Pulmonary artery endothelial cell (primary cell): ENCODE measurements at regions not wholly inside any gene's neighbourhood (a gene's known extent, or its start where the extent isn't known, plus 50 kb on each side); places are given as distances from the start of the nearest gene placed in this dataset.

Source experiments
- DNase-seq: peaks from one replicate; pipeline ENCODE4 v3.0.0-alpha.2; 2011; ENCODE audit warnings: low read depth, low spot score

DNA sequence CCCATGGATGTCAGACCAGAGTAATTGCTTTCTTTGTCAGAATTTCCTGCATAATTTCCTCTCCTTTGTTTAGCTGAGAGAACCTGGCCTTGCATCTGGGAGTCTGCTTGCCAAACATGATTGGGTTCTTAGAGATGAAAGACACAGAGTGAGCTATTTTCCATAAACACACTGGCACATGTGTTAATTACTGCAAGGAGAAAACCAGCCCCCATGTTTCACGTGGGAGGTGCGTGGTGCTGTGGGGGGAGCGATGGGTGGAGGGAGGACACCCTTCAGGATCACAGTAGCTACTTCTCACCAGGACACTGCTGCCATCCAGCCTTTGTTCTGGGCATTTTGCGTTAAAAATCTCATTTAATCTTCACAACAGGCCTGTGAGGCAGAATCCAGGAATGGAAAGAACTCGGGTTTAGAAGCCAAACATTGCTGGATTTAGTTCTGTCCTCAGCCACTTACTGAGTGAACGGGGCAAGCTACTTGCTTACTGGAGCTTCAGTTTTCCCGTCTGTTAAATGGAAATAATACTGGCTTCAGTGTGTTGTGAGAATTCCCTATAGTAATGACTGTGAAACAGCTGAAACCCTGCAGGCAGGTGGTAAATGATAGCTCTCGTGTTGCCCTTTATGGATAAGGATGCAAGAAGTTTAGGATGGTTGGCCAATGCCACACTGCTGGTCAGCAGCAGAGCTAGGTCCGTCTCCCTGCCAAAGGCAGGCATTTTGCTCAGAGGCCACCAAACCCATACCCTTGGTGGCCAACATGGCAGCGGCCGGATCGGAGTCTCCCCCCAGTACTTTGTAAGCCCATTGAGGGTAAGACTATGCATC is 100.1 kb upstream of the ASAP2 start:
- DNase-seq, result peak; percentile 91

DNA sequence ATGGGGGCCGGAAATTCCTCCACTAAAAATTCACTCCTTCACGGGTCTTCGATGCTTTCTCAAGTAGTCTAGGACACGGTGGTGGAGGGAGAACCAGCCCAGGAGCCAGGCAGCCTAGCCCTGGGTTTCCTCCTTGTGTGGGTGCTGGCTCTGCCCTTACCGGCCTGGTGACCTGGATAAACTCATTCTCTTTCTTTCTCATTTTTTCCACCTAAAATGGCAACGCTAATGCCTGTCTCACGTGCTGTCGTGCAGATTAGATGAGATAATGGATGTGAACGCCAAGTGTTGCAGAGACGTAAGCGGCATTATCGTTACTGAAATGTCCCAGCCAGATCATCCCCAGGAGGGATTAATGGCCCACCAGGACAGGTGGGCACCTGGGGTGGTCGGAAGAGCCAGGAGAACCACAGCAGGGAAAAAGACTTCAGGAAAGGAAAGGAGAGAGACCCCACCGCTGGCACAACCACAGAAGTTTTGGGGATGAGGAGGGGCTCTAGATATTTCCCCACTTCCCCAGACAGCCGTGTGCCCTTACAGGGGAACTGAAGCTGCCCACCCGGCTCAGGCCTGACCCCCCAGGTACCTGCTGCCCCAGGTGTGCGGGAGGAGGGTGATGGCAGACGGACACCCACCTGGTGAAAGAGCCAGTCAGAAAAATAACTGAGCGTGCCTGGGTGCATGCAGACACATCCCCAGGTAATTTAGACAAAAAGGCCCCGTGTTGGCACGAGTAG is 100.8 kb upstream of the ASAP2 start:
- no peak for DNase-seq

DNA sequence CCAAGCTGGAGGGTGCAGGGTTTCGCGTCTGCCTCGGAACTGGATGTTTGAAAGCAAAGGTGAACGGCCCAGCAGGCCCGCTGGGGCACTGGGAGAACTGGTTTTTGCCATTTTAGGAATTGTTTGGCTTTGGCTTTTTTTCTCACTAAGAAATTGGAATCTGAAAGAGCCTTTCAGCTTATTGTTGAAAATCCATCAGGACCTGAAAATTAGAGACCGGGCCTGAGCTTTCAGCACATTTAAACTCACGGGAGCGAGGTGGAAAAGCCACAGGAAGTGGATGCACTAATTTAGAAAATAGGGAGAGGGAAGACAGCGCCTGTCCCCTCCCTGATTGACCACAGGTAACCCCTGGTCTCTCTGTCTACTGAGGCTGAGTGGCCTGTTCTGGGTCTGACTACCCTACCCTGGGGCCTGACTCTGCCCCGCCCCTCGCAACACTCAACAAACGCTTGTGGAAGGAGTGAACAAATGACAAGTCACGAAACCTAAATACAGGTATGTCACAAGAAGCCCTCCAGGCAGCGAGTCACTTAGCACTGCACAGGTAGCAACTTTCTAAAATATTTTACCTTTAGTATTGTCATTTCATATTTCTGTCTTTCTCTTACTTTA is 100.3 kb upstream of the MBOAT2 start:
- DNase-seq, result no peak

DNA sequence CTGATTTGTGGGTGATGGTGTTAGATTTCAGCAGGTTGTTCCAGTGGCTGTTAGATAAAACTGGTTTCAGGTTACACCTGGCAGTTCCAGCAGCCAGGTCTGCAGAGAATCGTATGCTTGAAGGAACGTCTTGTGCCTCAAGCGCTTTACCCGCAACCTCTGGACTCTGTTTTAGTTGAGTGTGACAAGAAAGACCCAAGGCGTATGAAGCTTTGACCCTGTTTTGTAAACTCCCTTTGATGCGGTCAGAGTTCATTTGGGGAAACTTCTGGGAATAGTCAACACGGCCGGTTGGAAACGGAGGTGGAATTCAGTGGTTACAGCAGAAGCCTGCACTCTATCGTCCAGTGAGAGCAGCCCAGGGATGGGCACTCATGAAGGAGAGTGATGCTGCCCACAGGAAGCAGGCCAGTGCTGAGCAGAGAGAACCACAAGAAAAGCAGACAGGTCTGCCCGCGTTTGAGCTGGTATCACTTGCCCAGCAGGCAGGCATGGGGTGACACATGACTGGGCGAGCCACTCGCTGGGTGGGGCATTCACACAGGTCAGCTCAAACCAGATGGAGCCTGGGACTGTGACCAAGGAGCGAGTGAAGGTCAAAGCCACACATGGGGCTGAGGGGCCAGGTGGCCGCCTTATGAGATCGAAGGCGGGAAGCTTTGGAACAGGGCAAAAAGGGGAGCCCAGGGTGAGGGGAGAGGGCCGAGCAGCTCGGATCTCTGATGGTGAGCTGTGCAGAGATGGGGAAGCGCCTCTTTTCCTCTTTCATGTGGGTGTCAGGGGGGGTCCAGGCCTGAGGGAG is 99.6 kb upstream of the MBOAT2 start:
- DNase-seq, result no peak

DNA sequence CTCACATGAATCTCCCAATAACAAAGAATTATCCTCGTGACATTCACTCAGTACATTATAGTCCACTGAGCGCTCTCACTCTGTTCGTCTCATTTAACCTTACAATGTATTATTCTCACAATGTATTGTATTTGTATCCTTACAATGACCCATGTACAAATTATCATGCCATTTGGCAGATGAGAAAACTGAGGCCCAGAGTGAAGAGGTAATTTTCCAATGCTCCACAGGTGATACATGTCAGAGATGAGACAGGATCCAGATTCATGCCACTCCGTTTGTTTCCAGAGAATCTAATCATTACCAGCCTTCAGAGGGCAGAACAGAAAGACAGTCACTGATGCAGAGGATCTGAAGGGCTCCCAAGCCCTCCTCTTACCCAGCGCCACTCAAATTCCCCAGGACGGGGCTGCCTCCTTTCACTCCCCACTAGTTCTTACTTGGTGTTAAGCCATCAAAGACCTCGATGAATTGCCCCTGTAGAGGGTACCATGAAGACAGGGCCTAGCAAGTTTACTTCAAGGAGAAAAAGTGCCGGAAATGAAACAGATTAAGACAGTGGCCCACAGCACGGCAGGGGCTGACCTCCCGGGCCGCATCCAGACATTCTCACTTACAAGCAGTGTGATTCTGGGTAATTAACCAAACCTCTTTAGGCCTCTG is 98.4 kb upstream of the MBOAT2 start:
- no peak for DNase-seq

GRCh38 chr2:9100080-9100876 is 96.8 kb upstream of the MBOAT2 start:
- no peak for DNase-seq

DNA sequence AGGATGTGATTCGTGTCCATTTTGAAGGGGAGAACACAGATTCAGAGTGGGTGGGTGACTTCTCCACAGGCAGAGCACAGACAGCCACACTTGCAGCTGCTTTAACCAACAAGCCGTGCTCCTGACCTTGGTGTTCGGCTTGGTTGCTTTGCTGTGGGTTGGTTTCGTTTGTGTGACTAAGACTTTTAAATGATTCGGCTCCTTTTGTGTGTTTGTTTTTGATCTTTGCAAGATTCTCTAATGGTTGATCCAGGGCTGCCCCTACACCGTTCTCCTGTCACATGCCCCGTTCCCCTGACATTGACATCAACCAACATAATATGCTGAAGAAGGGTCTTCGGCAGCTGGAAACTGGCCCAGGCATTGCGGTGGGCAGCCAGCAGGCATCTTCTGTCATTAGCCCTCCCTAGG is 95.9 kb upstream of the MBOAT2 start:
- no peak for DNase-seq

- no peak for DNase-seq
Observed at GRCh38 chr2:9097892-9098291, 94.4 kb upstream of the MBOAT2 start.

DNA sequence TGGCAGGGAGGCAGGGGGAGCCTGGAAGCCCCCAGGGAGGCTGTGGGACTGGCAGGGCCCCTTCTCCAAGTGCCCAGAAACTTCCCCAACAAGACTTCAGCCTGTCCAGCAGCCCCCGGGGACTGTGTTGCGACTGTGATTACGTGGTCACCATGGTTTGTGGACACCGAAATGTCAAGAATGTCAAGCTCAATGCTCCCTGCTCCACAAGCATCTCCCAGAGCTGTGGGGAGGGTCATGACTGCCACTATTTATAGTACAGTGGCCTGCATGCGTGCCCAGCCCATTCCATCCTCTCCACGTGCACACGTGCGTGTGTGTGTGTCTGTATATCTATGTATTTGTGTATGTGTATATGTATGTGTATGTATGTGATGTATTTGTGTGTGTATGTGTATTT is 93.8 kb upstream of the MBOAT2 start:
- no peak for DNase-seq

GRCh38 chr2:9096761-9097160 is 93.3 kb upstream of the MBOAT2 start:
- no peak for DNase-seq

DNA sequence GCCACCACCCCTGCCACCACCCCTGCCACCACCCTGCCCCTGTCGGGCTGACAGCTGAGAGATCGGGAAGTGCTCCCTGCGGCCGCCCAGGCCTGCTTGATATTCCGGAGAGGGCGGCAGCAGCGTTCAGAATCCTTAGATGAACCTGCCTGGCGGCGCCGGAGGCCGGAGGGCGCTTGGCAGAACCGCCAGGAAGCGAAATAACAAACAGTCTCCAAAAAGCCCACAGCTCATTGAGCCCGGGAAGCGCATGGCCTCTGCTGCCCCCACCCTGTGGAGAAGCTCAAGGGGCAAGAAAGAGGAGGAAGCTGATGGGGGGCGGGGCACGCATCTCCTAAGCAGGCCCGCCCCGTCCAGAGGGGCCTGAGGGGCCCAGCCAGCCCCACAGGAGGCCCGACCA is 92.2 kb upstream of the MBOAT2 start:
- DNase-seq, result no peak

DNA sequence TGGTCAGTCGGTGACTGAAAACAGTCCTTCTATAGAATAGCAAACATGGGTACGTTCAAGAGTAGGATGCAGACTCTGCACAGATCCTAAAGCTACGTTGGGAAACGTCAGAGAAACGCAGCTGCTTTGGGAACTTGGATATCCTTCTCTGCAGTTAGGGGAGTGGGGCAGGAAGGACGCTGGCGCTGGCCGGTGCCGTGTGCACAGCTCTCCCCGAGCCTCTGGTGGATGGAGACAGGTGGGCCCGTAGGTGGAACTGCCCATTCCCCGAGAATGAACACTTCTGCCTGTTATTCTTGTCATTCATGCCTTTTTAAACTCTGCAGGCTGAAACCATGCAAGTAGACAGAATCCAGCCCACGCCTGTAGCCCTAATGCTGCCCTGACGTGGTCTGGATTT is 91.7 kb upstream of the MBOAT2 start:
- no peak for DNase-seq

GRCh38 chr2:9094117-9094516 is 90.6 kb upstream of the MBOAT2 start:
- no peak for DNase-seq

DNA sequence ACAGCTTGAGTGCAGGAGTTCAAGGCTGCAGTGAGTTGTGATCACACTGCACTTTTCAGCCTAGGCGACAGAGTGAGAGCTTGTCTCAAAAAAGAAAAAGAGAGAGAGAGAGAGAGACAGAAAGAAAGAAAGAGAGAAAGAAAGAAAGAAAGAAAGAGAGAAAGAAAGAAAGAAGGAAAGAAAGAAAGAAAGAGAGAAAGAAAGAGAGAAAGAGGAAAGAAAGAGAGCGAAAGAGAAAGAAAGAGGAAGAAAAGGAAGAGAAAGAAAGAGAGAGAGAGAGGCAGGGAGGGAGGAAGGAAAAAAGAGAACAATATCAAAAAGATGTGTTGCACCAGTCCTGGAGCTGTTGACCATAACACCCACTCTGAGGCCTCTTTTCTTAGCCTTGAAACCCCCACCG is 89.8 kb upstream of the MBOAT2 start:
- DNase-seq, result no peak

DNA sequence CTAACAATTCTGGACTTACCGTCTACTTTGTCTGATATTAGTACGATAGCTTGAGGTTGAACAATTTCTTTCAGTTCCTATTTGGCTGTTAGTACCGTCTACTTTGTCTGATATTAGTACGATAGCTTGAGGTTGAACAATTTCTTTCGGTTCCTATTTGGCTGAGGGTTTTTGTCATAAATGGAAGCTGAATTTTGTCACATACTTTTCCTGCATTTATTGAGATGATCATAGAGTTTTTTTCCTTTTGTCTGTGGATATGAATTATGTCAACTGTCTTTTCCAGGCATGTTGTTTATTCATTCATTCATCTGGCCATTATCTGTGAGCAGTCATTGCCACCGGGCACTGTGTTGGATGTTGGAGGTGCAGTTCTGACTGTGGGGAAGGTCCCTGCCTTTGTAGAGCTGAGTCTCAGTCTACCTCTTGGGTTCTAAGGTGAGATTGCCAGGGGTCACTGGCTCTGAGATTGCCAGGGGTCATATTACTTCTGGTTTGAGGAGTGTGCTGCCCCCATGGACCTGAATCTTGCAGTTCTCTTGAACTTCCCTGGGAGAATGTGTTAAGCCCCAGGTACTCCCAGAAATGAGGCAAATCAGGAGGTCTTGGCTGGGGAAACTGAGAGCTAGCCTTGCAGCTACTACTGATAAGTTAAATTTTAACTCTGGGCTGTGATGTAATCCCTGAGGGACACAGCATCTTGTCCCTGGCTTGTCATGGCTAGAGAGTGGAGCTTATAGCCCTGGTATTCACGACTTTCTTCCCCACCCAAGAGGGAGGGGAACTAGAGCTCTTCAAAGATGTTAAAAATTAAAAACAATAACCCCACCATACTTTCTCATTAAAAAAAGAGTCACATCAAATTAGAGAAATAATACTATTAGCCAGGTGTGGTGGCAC is 89.1 kb upstream of the MBOAT2 start:
- no peak for DNase-seq

DNA sequence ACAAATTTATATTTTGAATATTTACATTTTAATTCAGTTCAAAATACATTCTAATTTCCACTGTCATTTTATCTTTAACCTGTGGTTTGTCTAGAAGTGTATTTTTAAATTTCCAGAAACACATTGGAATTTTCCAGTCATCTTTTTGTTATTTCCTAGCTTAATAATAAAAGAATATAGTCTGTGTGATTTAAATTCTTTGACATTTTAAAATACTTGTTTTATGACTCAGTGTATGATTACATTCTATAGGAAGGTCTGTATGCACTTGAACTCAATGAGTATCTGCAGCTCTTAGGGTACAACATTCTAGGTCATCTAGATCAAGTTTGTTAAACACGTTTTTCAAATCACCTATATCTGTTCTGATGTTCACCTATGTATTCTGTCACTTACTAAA is 88.3 kb upstream of the MBOAT2 start:
- no peak for DNase-seq

DNA sequence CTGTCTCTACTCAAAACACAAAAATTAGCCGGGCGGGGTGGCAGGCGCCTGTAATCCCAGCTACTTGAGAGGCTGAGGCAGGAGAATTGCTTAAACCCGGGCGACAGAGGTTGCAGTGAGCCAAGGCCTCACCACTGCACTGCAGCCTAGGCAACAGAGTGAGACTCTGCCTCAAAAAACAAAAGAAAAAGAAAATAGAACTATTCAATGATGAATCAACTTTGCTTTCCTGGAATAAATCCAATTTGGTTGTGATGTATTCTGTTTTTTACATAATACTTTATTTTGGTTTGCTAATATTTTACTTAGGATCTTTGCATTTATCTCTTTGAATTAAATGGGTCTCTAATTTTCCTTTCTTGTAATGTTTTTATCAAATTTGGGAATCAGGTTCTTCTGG is 86.3 kb upstream of the MBOAT2 start:
- DNase-seq, result no peak

GRCh38 chr2:9087121-9087681 is 83.7 kb upstream of the MBOAT2 start:
- DNase-seq, result no peak

DNA sequence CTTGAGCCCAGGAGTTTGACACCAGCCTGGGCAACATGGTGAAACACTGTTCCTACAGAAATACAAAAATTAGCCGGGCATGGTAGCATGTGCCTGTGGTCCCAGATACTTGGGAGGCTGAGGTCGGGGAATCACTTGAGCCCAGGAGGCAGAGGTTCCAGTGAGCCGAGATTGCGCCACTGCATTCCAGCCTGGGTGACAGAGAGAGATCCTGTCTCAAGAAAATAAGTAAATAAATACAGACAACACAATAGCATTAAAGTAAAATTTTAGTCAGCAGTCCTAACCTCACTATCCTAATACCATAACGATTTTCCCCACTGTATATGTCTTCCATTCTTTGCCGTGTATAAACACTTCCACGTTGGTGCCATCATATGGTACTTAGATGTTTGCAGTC is 83.0 kb upstream of the MBOAT2 start:
- no peak for DNase-seq
